VCaP (cell line): ENCODE measurements at regions not wholly inside any gene's neighbourhood (a gene's known extent, or its start where the extent isn't known, plus 50 kb on each side); places are given as distances from the start of the nearest gene placed in this dataset.
"Not testable (repeated sequence)": the region's sequence is repeated elsewhere in the genome, so short reads cannot be mapped to it uniquely, and the experiment has no call there.

Experiments used
- H3K27ac ChIP-seq: fragments of 450-650 bp; 2 replicates; pipeline ENCODE4 v1.5.1; 2017
- TF ChIP-seq, protein P1 (sequence below): fragments of 450-650 bp; conservative IDR thresholded peaks from 2 replicates; pipeline ENCODE4 v1.5.1; 2017; ENCODE audit warnings: mild to moderate bottlenecking, moderate library complexity

DNA sequence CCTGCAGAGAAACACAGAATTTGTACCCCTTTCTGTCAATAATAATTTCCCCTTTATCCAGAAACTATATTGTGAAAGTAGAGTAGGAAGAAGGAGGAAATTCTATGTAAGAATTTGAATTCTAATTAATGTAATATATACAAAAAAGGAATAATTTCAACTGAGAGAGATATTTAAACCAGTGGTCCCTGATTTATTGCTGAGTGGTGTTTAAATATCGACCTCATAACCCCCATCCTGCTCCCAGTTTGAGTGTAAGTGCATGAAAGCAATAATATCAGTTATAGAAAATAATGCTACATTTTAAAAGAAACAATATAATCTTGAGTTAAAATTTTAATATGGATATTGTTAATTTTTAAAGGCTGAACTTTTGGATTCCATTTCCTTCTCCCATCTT lies 286.2 kb upstream of the REG3G start:
- H3K27ac ChIP-seq = no peak overlapping the region
- TF ChIP-seq, protein P1, sequence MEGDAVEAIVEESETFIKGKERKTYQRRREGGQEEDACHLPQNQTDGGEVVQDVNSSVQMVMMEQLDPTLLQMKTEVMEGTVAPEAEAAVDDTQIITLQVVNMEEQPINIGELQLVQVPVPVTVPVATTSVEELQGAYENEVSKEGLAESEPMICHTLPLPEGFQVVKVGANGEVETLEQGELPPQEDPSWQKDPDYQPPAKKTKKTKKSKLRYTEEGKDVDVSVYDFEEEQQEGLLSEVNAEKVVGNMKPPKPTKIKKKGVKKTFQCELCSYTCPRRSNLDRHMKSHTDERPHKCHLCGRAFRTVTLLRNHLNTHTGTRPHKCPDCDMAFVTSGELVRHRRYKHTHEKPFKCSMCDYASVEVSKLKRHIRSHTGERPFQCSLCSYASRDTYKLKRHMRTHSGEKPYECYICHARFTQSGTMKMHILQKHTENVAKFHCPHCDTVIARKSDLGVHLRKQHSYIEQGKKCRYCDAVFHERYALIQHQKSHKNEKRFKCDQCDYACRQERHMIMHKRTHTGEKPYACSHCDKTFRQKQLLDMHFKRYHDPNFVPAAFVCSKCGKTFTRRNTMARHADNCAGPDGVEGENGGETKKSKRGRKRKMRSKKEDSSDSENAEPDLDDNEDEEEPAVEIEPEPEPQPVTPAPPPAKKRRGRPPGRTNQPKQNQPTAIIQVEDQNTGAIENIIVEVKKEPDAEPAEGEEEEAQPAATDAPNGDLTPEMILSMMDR = no peak

GRCh38 chr2:78749638-78750037 lies 275.9 kb upstream of the REG3G start:
- TF ChIP-seq, protein P1 = no peak
- H3K27ac ChIP-seq = no peak overlapping the region

- TF ChIP-seq, protein P1 = no peak
- no peak overlapping the region for H3K27ac ChIP-seq
Observed at GRCh38 chr2:78750219-78750618, 275.3 kb upstream of the REG3G start.

DNA sequence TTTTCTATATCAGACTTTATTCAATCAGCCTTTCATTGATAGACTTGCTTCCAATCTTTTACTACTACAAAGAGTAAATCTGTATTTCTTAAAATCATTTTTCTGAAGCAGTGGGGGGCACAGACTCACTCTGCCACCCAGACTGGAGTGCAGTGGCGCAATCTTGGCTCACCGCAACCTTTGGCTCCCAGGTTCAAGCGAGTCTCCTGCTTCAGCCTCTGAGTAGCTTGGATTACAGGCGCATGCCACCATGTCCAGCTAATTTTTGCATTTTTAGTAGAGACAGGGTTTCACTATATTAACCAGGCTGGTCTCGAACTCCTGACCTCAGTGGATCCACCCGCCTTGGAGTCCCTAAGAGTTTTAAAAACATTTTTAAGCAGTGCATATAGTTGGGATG lies 270.6 kb upstream of the REG3G start:
- TF ChIP-seq, protein P1 = no peak
- H3K27ac ChIP-seq = no peak overlapping the region

GRCh38 chr2:78757191-78757590 lies 268.3 kb upstream of the REG3G start:
- H3K27ac ChIP-seq = no peak overlapping the region
- TF ChIP-seq, protein P1 = no peak

DNA sequence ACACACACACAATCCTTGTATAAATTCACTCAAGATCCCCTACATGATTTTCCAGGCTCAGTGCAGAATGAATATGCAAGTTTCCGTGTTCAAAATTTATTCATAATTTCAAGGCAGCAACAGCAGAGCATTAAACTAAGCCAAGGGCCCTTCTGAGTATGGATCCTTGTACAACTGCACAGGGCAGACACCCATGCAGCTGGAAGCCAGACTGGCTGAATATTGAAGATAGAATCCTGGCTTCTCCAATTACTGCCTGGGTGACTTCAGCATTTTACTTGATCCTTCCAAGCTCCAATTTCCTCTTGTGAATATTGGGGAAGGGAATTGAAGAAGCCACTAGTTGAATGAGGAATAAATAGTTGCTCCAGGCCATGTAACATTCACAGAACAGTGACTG lies 267.9 kb upstream of the REG3G start:
- TF ChIP-seq, protein P1 = no peak

DNA sequence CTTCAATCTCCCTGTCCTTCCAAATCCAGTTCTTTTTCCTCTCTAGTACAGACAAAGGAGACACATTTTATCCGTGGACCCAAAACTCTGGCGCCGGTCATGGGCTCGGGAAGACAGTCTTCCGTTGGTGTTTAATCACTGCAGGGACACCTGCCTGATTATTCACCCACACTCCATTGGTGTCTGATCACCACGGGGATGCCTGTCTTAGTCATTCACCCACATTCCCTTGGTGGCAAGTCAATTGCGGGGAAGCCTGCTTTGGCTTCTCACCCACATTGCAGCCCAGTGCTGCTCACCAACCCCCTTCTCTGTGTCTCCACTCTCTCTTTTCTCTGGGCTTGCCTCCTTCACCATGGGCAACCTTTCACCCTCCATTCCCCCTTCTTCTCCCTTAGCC lies 266.7 kb upstream of the REG3G start:
- H3K27ac ChIP-seq = not testable (repeated sequence)

More for the DNA sequence above, 267.9 kb upstream of the REG3G start:
- no peak overlapping the region for H3K27ac ChIP-seq

- no peak overlapping the region for H3K27ac ChIP-seq
- TF ChIP-seq, protein P1 = no peak
Observed at GRCh38 chr2:78766459-78766858, 259.0 kb upstream of the REG3G start.
